ENCODE measurements at regions not wholly inside any gene's neighbourhood (a gene's known extent, or its start where the extent isn't known, plus 50 kb on each side); places are given as distances from the start of the nearest gene placed in this dataset.

DNA sequence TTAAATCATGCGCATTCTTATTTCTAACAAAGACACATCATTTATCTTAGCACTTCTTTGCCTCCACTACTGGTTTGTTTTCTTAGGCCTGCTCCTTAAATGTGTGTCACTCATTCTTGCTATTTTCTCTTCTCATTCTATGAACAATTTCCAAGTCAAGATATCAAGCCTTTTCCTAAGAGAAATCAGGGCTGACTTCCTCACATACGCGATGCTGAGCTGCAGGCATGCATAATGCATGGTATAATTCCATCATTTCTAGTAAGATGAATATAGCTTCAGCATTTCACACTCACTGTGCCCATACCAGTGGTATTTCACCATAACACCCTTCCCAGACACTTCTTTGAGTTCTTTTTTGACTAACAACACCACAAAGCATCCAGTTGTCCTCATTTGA, 838.9 kb upstream of the DDX18 start:
- TF ChIP-seq, protein P1, sequence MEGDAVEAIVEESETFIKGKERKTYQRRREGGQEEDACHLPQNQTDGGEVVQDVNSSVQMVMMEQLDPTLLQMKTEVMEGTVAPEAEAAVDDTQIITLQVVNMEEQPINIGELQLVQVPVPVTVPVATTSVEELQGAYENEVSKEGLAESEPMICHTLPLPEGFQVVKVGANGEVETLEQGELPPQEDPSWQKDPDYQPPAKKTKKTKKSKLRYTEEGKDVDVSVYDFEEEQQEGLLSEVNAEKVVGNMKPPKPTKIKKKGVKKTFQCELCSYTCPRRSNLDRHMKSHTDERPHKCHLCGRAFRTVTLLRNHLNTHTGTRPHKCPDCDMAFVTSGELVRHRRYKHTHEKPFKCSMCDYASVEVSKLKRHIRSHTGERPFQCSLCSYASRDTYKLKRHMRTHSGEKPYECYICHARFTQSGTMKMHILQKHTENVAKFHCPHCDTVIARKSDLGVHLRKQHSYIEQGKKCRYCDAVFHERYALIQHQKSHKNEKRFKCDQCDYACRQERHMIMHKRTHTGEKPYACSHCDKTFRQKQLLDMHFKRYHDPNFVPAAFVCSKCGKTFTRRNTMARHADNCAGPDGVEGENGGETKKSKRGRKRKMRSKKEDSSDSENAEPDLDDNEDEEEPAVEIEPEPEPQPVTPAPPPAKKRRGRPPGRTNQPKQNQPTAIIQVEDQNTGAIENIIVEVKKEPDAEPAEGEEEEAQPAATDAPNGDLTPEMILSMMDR (IDR thresholded peaks at IDR 0.05; ENCODE audit: insufficient read depth, low read depth, low read length): no peak
- no peak for TF ChIP-seq EZH2 (IDR thresholded peaks at IDR 0.05; ENCODE audit: insufficient read depth, low read length)
